SH-SY5Y (cell line): ENCODE measurements at regions not wholly inside any gene's neighbourhood (a gene's known extent, or its start where the extent isn't known, plus 50 kb on each side); places are given as distances from the start of the nearest gene placed in this dataset.

ENCODE experiments used
- GATA2 ChIP-seq: IDR thresholded peaks from 2 replicates; pipeline ENCODE4 v1.6.1; 2011; ENCODE audit warnings: mild to moderate bottlenecking, low read depth, low read length
- GATA3 ChIP-seq: IDR thresholded peaks from 2 replicates; pipeline ENCODE4 v1.6.1; 2011; ENCODE audit warnings: low read depth, mild to moderate bottlenecking, low read length, moderate library complexity

GRCh38 chr13:82636119-82636518 is 1246.2 kb downstream of the SLITRK1 start:
- TF ChIP-seq GATA2 (no peak), GATA3 (no peak)
